ENCODE measurements at regions not wholly inside any gene's neighbourhood (a gene's known extent, or its start where the extent isn't known, plus 50 kb on each side); places are given as distances from the start of the nearest gene placed in this dataset.

DNA sequence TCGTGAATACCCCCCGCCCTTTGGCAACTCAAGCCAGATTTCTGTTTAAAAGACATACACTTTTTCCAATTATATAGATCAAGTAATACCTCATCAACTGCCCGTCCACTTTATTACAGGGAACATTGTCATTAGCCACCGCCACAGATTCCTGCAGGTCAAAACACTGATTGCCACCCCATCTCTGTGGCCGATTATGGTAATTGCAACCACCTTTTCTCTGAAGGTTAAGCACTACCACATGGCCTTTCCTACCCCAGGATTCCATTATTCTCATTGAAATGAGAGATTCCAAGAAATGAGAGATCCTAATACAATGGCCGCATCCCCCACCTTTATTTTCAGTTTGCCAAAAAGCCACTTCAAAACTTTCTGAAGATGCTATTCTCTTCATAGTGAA is 478.8 kb upstream of the HSF2 start:
- ATAC-seq (no peak), FAIRE-seq (no peak), DNase-seq (ENCODE audit: low read depth, low spot score) (no peak)
- Histone ChIP-seq H3K79me2 (ENCODE audit: control insufficient read depth, insufficient read depth, low read length) (no peaks in the 10 kb centered on the region), H3K4me3 (no peak overlapping the region), H3K27ac (ENCODE audit: control insufficient read depth, insufficient read depth) (no peak overlapping the region), H3K27me3 (replicated peaks in 1 of 2; ENCODE audit: control insufficient read depth in 2 of 2, insufficient read depth in 2 of 2, low read length in 1 of 2) (no peaks in the 10 kb centered on the region), H3K36me3 (ENCODE audit: control insufficient read depth in 2 of 2, insufficient read depth in 2 of 2, low read length in 1 of 2) (no peaks in the 10 kb centered on the region), H3K4me2 (ENCODE audit: control insufficient read depth, insufficient read depth) (no peak overlapping the region), H3K4me1 (ENCODE audit: control insufficient read depth, insufficient read depth, low read length) (no peaks in the 10 kb centered on the region), H2AFZ (ENCODE audit: control insufficient read depth, low read depth, low read length) (no peak overlapping the region), H3K9me3 (replicated peaks; ENCODE audit: control insufficient read depth, insufficient read depth, low read length) (no peaks in the 10 kb centered on the region), H4K20me1 (ENCODE audit: control insufficient read depth, insufficient read depth) (no peaks in the 10 kb centered on the region), H3K9ac (ENCODE audit: control insufficient read depth, insufficient read depth, low read length) (no peak overlapping the region)
- in situ Hi-C loops (cut with MboI) (no loop called here), intact Hi-C loops (cut with micrococcal nuclease; ENCODE audit: unreplicated experiment) (no loop called here)
- POLR2A ChIA-PET = no interaction called here
- CTCF ChIA-PET = no interaction called here
- BruUV-seq (replicated peaks) = no TSS peak
- TF ChIP-seq, protein P1, sequence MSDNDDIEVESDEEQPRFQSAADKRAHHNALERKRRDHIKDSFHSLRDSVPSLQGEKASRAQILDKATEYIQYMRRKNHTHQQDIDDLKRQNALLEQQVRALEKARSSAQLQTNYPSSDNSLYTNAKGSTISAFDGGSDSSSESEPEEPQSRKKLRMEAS (IDR thresholded peaks at IDR 0.05; ENCODE audit: low read depth, low read length) = no peak
- TF ChIP-seq TARDBP (IDR thresholded peaks at IDR 0.05; ENCODE audit: borderline replicate concordance) = no peak
- TF ChIP-seq CHD2 (IDR thresholded peaks at IDR 0.05; ENCODE audit: borderline replicate concordance, low read depth, low read length) = no peak
- TF ChIP-seq ZNF217 (IDR thresholded peaks at IDR 0.05) = no peak
- no peak for TF ChIP-seq SMARCA5 (IDR thresholded peaks at IDR 0.05)
- TF ChIP-seq PAX8 (IDR thresholded peaks at IDR 0.05) = no peak
- TF ChIP-seq NFYB (IDR thresholded peaks at IDR 0.05; ENCODE audit: insufficient read depth, low read depth, low read length) = no peak
- TF ChIP-seq CEBPB (IDR thresholded peaks at IDR 0.05; ENCODE audit: borderline replicate concordance in 1 of 2, low read depth in 2 of 2, low read length in 2 of 2) = no peak
- TF ChIP-seq NBN (IDR thresholded peaks at IDR 0.05) = no peak
- no peak for TF ChIP-seq SREBF2 (IDR thresholded peaks at IDR 0.05; ENCODE audit: low read length)
- no peak for TF ChIP-seq NR2C2 (IDR thresholded peaks at IDR 0.05; ENCODE audit: borderline replicate concordance, control insufficient read depth, insufficient read length, low read depth)
- TF ChIP-seq KDM1A (IDR thresholded peaks at IDR 0.05; ENCODE audit: borderline replicate concordance) = no peak
- SMC1A ChIA-PET (ENCODE audit: uncharacterized antibody, unreplicated experiment) = interaction anchor here (1.3 kb wide), 1 partner anchor 10 kb away, joined by 3 read pairs; no protein-coding TSS in a partner anchor
- RAD21 ChIA-PET (ENCODE audit: unreplicated experiment) = no interaction called here
- 21% methylated on average over 6 of the region's 6 CpGs for WGBS (ENCODE audit: insufficient coverage, insufficient replicate concordance, low lambda C conversion rate, missing lambda C conversion rate)

Data from GM12878 (cell line).